Astrocyte (in vitro differentiated cells and primary cell): ENCODE measurements at regions not wholly inside any gene's neighbourhood (a gene's known extent, or its start where the extent isn't known, plus 50 kb on each side); places are given as distances from the start of the nearest gene placed in this dataset.

Experiments
- DNase-seq: peaks from one replicate; pipeline ENCODE4 v3.0.0-alpha.2; 2010; ENCODE audit warnings: low read depth
- FAIRE-seq: peaks from 2 replicates; lab custom pipeline; 2011; peaks lifted over from hg19 to GRCh38; lab: Jason Lieb, UNC
- H2AFZ ChIP-seq: 2 replicates; pipeline ENCODE4 v1.6.0; 2012; ENCODE audit warnings: low read depth, low read length, inconsistent platforms
- H3K27ac ChIP-seq: 2 replicates; pipeline ENCODE4 v1.5.1; 2011; ENCODE audit warnings: low read depth, low read length, inconsistent platforms
- H3K27me3 ChIP-seq: 2 replicates; pipeline ENCODE4 v1.6.0; 2011; ENCODE audit warnings: low read length, inconsistent platforms; ENCODE audit not compliant: insufficient read depth
- H3K36me3 ChIP-seq: 2 replicates; pipeline ENCODE4 v1.5.1; 2011; ENCODE audit warnings: low read length, inconsistent platforms; ENCODE audit not compliant: insufficient read depth
- H3K4me1 ChIP-seq: 2 replicates; pipeline ENCODE4 v1.5.1; 2011; ENCODE audit warnings: low read length, inconsistent platforms; ENCODE audit not compliant: insufficient read depth
- H3K4me2 ChIP-seq: 2 replicates; pipeline ENCODE4 v1.6.0; 2012; ENCODE audit warnings: low read length, inconsistent platforms
- H3K4me3 ChIP-seq: 2 replicates; pipeline ENCODE4 v1.5.1; 2011; ENCODE audit warnings: low read depth, mild to moderate bottlenecking, low read length, inconsistent platforms; ENCODE audit not compliant: insufficient read depth
- H3K79me2 ChIP-seq: 2 replicates; pipeline ENCODE4 v1.6.0; 2012; ENCODE audit warnings: mild to moderate bottlenecking, low read length, inconsistent platforms; ENCODE audit not compliant: insufficient read depth
- H3K9ac ChIP-seq: 2 replicates; pipeline ENCODE4 v1.6.0; 2012; ENCODE audit warnings: mild to moderate bottlenecking, low read length, inconsistent platforms
- H3K9me3 ChIP-seq: 2 replicates; pipeline ENCODE4 v1.5.1; 2012; ENCODE audit warnings: low read depth, mild to moderate bottlenecking, low read length, inconsistent platforms; ENCODE audit not compliant: insufficient read depth
- H4K20me1 ChIP-seq: 2 replicates; pipeline ENCODE4 v1.6.0; 2012; ENCODE audit warnings: low read length, inconsistent platforms; ENCODE audit not compliant: insufficient read depth
- H3K27ac Mint-ChIP-seq: one replicate; pipeline ENCODE4 v1.8.0; 2021; ENCODE audit warnings: mild to moderate bottlenecking, mixed read lengths; ENCODE audit not compliant: unreplicated experiment
- H3K27me3 Mint-ChIP-seq: one replicate; pipeline ENCODE4 v1.8.0; 2021; ENCODE audit warnings: low read depth, mixed read lengths; ENCODE audit not compliant: unreplicated experiment
- H3K36me3 Mint-ChIP-seq: one replicate; pipeline ENCODE4 v1.8.0; 2021; ENCODE audit warnings: low read depth, mixed read lengths; ENCODE audit not compliant: unreplicated experiment
- H3K4me1 Mint-ChIP-seq: one replicate; pipeline ENCODE4 v1.8.0; 2021; ENCODE audit warnings: low read depth, mixed read lengths; ENCODE audit not compliant: unreplicated experiment
- H3K4me3 Mint-ChIP-seq: one replicate; pipeline ENCODE4 v1.8.0; 2021; ENCODE audit warnings: mild to moderate bottlenecking, moderate library complexity, mixed read lengths; ENCODE audit not compliant: unreplicated experiment
- H3K9me3 Mint-ChIP-seq: one replicate; pipeline ENCODE4 v1.8.0; 2021; ENCODE audit warnings: mild to moderate bottlenecking, mixed read lengths; ENCODE audit not compliant: unreplicated experiment
- EZH2 ChIP-seq: IDR thresholded peaks from 2 replicates; pipeline ENCODE4 v1.6.1; 2012; ENCODE audit warnings: mild to moderate bottlenecking, low read length, inconsistent platforms; ENCODE audit not compliant: insufficient read depth
- TF ChIP-seq, protein P1 (sequence below): IDR thresholded peaks from 2 replicates; pipeline ENCODE4 v1.5.1; 2011; ENCODE audit warnings: low read depth, mild to moderate bottlenecking, inconsistent platforms, low read length, moderate library complexity; ENCODE audit not compliant: insufficient read depth

DNA sequence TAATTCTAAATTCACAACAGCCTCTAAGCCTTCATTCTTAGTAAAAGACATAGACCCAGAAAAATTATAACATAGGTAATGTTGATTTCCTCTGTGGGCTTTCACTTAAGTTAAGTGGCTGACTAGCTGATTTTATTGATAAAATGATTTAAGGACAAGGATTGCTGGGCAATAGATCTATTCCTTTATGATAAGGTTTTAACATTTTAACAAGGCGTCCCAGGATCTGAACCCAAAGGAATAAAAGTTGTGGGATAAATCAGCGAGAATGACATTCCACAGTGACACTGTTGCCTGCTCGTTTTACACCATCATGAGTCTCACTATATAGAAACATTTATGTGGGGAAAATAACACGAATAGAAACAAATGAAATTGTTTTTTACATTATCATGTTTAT is 1151.0 kb downstream of the ZPLD1 start:
- Histone ChIP-seq H3K79me2 (no peaks in the 10 kb centered on the region), H3K9ac (no peak overlapping the region), H3K27me3 (no peaks in the 10 kb centered on the region), H3K27ac (no peak overlapping the region), H3K36me3 (no peaks in the 10 kb centered on the region), H2AFZ (no peak overlapping the region), H3K4me3 (no peak overlapping the region), H3K4me1 (no peaks in the 10 kb centered on the region), H3K9me3 (no peaks in the 10 kb centered on the region), H4K20me1 (no peaks in the 10 kb centered on the region), H3K4me2 (no peak overlapping the region)
- Mint-ChIP-seq H3K27me3 (no peaks in the 10 kb centered on the region), H3K4me1 (no peaks in the 10 kb centered on the region), H3K9me3 (peaks cover 3% of the 10 kb centered on the region), H3K36me3 (no peaks in the 10 kb centered on the region), H3K4me3 (no peak overlapping the region), H3K27ac (no peak overlapping the region)
- TF ChIP-seq EZH2: no peak
- TF ChIP-seq, protein P1, sequence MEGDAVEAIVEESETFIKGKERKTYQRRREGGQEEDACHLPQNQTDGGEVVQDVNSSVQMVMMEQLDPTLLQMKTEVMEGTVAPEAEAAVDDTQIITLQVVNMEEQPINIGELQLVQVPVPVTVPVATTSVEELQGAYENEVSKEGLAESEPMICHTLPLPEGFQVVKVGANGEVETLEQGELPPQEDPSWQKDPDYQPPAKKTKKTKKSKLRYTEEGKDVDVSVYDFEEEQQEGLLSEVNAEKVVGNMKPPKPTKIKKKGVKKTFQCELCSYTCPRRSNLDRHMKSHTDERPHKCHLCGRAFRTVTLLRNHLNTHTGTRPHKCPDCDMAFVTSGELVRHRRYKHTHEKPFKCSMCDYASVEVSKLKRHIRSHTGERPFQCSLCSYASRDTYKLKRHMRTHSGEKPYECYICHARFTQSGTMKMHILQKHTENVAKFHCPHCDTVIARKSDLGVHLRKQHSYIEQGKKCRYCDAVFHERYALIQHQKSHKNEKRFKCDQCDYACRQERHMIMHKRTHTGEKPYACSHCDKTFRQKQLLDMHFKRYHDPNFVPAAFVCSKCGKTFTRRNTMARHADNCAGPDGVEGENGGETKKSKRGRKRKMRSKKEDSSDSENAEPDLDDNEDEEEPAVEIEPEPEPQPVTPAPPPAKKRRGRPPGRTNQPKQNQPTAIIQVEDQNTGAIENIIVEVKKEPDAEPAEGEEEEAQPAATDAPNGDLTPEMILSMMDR: no peak
- FAIRE-seq (no peak), DNase-seq (no peak)

DNA sequence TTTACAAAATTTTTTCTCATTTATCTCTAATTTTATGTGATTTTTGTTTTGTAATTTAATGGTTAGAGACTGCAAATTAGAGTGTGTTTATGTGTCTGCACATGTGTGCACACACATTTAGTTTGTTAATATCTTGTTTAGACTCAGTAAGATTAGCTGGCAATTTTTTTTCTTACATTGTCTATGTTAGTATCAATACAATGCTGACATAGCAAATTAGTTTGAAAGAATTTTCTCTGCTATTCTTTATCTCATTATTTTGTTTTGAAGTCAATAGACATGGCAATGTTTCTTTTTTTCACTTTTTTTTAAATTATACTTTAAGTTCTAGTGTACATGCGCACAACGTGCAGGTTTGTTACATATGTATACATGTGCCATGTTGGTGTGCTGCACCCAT is 1155.0 kb downstream of the ZPLD1 start:
- peaks cover 1% of the 10 kb centered on the region for H3K9me3 Mint-ChIP-seq
- Histone ChIP-seq H2AFZ (no peak overlapping the region), H3K4me3 (no peak overlapping the region), H3K9me3 (no peaks in the 10 kb centered on the region), H3K27ac (no peak overlapping the region), H3K36me3 (no peaks in the 10 kb centered on the region), H3K4me1 (no peaks in the 10 kb centered on the region), H4K20me1 (no peaks in the 10 kb centered on the region), H3K9ac (no peak overlapping the region), H3K4me2 (no peak overlapping the region), H3K27me3 (no peaks in the 10 kb centered on the region), H3K79me2 (no peaks in the 10 kb centered on the region)
- H3K27ac Mint-ChIP-seq: no peak overlapping the region
- no peaks in the 10 kb centered on the region for H3K27me3 Mint-ChIP-seq
- TF ChIP-seq EZH2: no peak
- TF ChIP-seq, protein P1: no peak
- no peaks in the 10 kb centered on the region for H3K36me3 Mint-ChIP-seq
- H3K4me3 Mint-ChIP-seq: no peak overlapping the region
- DNase-seq (no peak), FAIRE-seq (no peak)
- H3K4me1 Mint-ChIP-seq: no peaks in the 10 kb centered on the region

DNA sequence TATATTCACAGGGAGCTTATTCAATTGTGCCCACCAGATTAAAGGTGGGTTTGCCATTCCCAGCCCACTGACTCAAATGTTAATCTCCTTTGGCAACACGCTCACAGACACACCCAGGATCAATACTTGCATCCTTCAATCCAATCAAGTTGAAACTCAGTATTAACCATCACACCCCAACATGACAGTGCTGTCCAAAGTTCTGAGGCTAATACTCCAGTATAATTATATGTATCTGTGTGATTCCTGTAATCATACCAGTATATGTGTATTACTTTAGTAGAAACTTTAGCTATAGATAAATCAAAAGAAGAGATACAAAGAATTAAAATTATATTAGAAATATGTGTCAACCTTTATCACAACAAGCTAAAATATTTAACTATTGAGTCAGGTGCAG is 1166.0 kb downstream of the ZPLD1 start:
- H3K4me3 ChIP-seq: no peak overlapping the region
- H3K4me1 Mint-ChIP-seq: no peaks in the 10 kb centered on the region

More for the DNA sequence above, 1166.0 kb downstream of the ZPLD1 start:
- DNase-seq (no peak), FAIRE-seq (no peak)
- Mint-ChIP-seq H3K27me3 (no peaks in the 10 kb centered on the region), H3K27ac (no peak overlapping the region), H3K9me3 (peaks cover 3% of the 10 kb centered on the region), H3K36me3 (no peaks in the 10 kb centered on the region), H3K4me3 (no peak overlapping the region)
- no peaks in the 10 kb centered on the region for H3K27me3 ChIP-seq
- no peaks in the 10 kb centered on the region for H4K20me1 ChIP-seq
- no peak overlapping the region for H3K4me2 ChIP-seq
- no peaks in the 10 kb centered on the region for H3K79me2 ChIP-seq
- no peaks in the 10 kb centered on the region for H3K4me1 ChIP-seq
- H2AFZ ChIP-seq: no peak overlapping the region
- H3K36me3 ChIP-seq: no peaks in the 10 kb centered on the region
- H3K9ac ChIP-seq: no peak overlapping the region
- no peak overlapping the region for H3K27ac ChIP-seq
- no peak for TF ChIP-seq EZH2
- TF ChIP-seq, protein P1: no peak
- H3K9me3 ChIP-seq: no peaks in the 10 kb centered on the region
